Chondrocyte (in vitro differentiated cells): ENCODE measurements at regions not wholly inside any gene's neighbourhood (a gene's known extent, or its start where the extent isn't known, plus 50 kb on each side); places are given as distances from the start of the nearest gene placed in this dataset.

Experiments used
- DNase-seq: peaks from one replicate; pipeline ENCODE4 v3.0.0; 2021; ENCODE audit warnings: mixed read lengths, low spot score
- H3K27ac Mint-ChIP-seq: one replicate; pipeline ENCODE4 v1.8.0; 2021; ENCODE audit warnings: mild to moderate bottlenecking, moderate library complexity, mixed read lengths; ENCODE audit not compliant: unreplicated experiment
- H3K27me3 Mint-ChIP-seq: 2 replicates; pipeline ENCODE4 v1.8.0; 2021; ENCODE audit warnings: low read depth, mixed read lengths
- H3K36me3 Mint-ChIP-seq: 2 replicates; pipeline ENCODE4 v1.8.0; 2021; ENCODE audit warnings: low read depth, mixed read lengths
- H3K4me1 Mint-ChIP-seq: 2 replicates; pipeline ENCODE4 v1.8.0; 2021; ENCODE audit warnings: low read depth, mild to moderate bottlenecking, mixed read lengths
- H3K4me3 Mint-ChIP-seq: one replicate; pipeline ENCODE4 v1.8.0; 2021; ENCODE audit warnings: mild to moderate bottlenecking, moderate library complexity, mixed read lengths; ENCODE audit not compliant: unreplicated experiment
- H3K9me3 Mint-ChIP-seq: 2 replicates; pipeline ENCODE4 v1.8.0; 2021; ENCODE audit warnings: low read depth, mixed read lengths
- CTCF ChIP-seq: fragments of 200-600 bp; sonication (generic); IDR thresholded peaks from 2 replicates; pipeline ENCODE4 v1.5.0; 2021; ENCODE audit warnings: antibody characterized with exemption, mild to moderate bottlenecking, moderate library complexity

GRCh38 chr6:113558431-113558830 lies 298.7 kb upstream of the MARCKS start:
- H3K9me3 Mint-ChIP-seq: no peaks in the 10 kb centered on the region
- TF ChIP-seq CTCF: no peak
- H3K4me1 Mint-ChIP-seq: peaks cover 44% of the 10 kb centered on the region
- no peaks in the 10 kb centered on the region for H3K36me3 Mint-ChIP-seq
- H3K27me3 Mint-ChIP-seq: no peaks in the 10 kb centered on the region
- peak overlapping the region; percentile 64 for H3K27ac Mint-ChIP-seq
- no peak for DNase-seq
- H3K4me3 Mint-ChIP-seq: no peak overlapping the region

- peak overlapping the region; percentile 64 for H3K27ac Mint-ChIP-seq
- H3K4me3 Mint-ChIP-seq: no peak overlapping the region
- no peaks in the 10 kb centered on the region for H3K36me3 Mint-ChIP-seq
- H3K9me3 Mint-ChIP-seq: no peaks in the 10 kb centered on the region
- peaks cover 44% of the 10 kb centered on the region for H3K4me1 Mint-ChIP-seq
- DNase-seq: no peak
- no peak for TF ChIP-seq CTCF
- no peaks in the 10 kb centered on the region for H3K27me3 Mint-ChIP-seq
Observed at GRCh38 chr6:113558966-113559365, 298.2 kb upstream of the MARCKS start.

DNA sequence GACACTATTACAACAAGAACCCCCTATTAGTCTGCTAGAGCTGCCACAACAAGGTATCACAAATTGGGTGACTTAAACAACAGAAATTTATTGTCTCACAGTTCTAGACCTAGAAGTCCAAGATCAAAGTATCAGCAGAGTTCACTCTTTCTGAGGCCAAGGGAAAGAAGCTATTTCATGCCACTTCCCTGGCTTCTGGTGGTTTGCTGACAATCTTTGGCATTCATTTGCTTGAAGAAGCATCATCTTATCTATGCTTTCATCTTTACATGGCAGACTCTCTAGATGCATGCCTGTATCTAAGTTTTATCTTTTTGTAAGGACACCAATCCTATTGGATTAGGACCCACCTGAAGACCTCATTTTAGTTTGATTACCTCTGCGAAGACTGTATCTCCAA lies 296.8 kb upstream of the MARCKS start:
- Mint-ChIP-seq H3K4me1 (peaks cover 58% of the 10 kb centered on the region), H3K4me3 (no peak overlapping the region), H3K9me3 (no peaks in the 10 kb centered on the region), H3K27me3 (no peaks in the 10 kb centered on the region), H3K36me3 (no peaks in the 10 kb centered on the region), H3K27ac (peak overlapping the region; percentile 50)
- DNase-seq: no peak
- no peak for TF ChIP-seq CTCF

GRCh38 chr6:113560908-113561307 lies 296.2 kb upstream of the MARCKS start:
- H3K27ac Mint-ChIP-seq: peak overlapping the region; percentile 50
- TF ChIP-seq CTCF: no peak
- no peak for DNase-seq

GRCh38 chr6:113562248-113562647 lies 294.9 kb upstream of the MARCKS start:
- no peak for DNase-seq
- no peak overlapping the region for H3K4me3 Mint-ChIP-seq
- no peaks in the 10 kb centered on the region for H3K27me3 Mint-ChIP-seq
- H3K27ac Mint-ChIP-seq: peak overlapping the region; percentile 14
- no peaks in the 10 kb centered on the region for H3K36me3 Mint-ChIP-seq
- no peaks in the 10 kb centered on the region for H3K9me3 Mint-ChIP-seq
- TF ChIP-seq CTCF: no peak
- peaks cover 66% of the 10 kb centered on the region for H3K4me1 Mint-ChIP-seq

More at GRCh38 chr6:113560908-113561307, 296.2 kb upstream of the MARCKS start:
- H3K36me3 Mint-ChIP-seq: no peaks in the 10 kb centered on the region
- no peak overlapping the region for H3K4me3 Mint-ChIP-seq
- H3K4me1 Mint-ChIP-seq: peaks cover 62% of the 10 kb centered on the region
- H3K9me3 Mint-ChIP-seq: no peaks in the 10 kb centered on the region
- no peaks in the 10 kb centered on the region for H3K27me3 Mint-ChIP-seq
